DOHH2 (cell line): ENCODE measurements at regions not wholly inside any gene's neighbourhood (a gene's known extent, or its start where the extent isn't known, plus 50 kb on each side); places are given as distances from the start of the nearest gene placed in this dataset.

Source experiments
- EZH2phosphoT487 ChIP-seq: fragments of 200-600 bp; sonication (generic); IDR thresholded peaks from 2 replicates; pipeline ENCODE4 v1.6.1; 2017; ENCODE audit warnings: borderline replicate concordance, mild to moderate bottlenecking, antibody characterized with exemption, low read length, moderate library complexity, mixed read lengths
- TF ChIP-seq, protein P1 (sequence below): fragments of 200-600 bp; sonication (generic); IDR thresholded peaks from one replicate; pipeline ENCODE4 v1.5.1; 2014; ENCODE audit warnings: antibody characterized with exemption, mild to moderate bottlenecking, low read depth, low read length; ENCODE audit not compliant: poor library complexity, severe bottlenecking

- TF ChIP-seq, protein P1, sequence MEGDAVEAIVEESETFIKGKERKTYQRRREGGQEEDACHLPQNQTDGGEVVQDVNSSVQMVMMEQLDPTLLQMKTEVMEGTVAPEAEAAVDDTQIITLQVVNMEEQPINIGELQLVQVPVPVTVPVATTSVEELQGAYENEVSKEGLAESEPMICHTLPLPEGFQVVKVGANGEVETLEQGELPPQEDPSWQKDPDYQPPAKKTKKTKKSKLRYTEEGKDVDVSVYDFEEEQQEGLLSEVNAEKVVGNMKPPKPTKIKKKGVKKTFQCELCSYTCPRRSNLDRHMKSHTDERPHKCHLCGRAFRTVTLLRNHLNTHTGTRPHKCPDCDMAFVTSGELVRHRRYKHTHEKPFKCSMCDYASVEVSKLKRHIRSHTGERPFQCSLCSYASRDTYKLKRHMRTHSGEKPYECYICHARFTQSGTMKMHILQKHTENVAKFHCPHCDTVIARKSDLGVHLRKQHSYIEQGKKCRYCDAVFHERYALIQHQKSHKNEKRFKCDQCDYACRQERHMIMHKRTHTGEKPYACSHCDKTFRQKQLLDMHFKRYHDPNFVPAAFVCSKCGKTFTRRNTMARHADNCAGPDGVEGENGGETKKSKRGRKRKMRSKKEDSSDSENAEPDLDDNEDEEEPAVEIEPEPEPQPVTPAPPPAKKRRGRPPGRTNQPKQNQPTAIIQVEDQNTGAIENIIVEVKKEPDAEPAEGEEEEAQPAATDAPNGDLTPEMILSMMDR = no peak
- no peak for TF ChIP-seq EZH2phosphoT487
Measured at GRCh38 chr6:27726619-27727023, 185.6 kb downstream of the OR2B2 start.
